Vagina (tissue), 2 donors: ENCODE measurements at regions not wholly inside any gene's neighbourhood (a gene's known extent, or its start where the extent isn't known, plus 50 kb on each side); places are given as distances from the start of the nearest gene placed in this dataset.

Experiments
- DNase-seq, 2 donors: peaks; one replicate each; pipeline ENCODE4 v3.0.0-alpha.2; 2017; ENCODE audit errors: extremely low spot score in 2 of 2
- H3K27ac ChIP-seq: fragments of 200-600 bp; sonication (generic); one replicate; pipeline ENCODE4 v1.5.1; 2019
- H3K27me3 ChIP-seq: fragments of 200-600 bp; sonication (generic); one replicate; pipeline ENCODE4 v1.5.1; 2019
- H3K36me3 ChIP-seq, 2 donors: fragments of 200-600 bp; sonication (generic); one replicate each; pipeline ENCODE4 v1.5.1; 2017 to 2019
- H3K4me1 ChIP-seq: fragments of 200-600 bp; sonication (generic); one replicate; pipeline ENCODE4 v1.5.1; 2019
- H3K4me3 ChIP-seq, 2 donors: fragments of 200-600 bp; sonication (generic); 1 replicate in 1 of 2; 2 replicates in 1 of 2; pipeline ENCODE4 v1.5.1; 2016 to 2019
- H3K9me3 ChIP-seq: fragments of 200-600 bp; sonication (generic); one replicate; pipeline ENCODE4 v1.5.1; 2019
- POLR2A ChIP-seq, 2 donors: fragments of 450-650 bp; IDR thresholded peaks; one replicate each; pipeline ENCODE4 v1.6.1; 2017; ENCODE audit warnings: antibody characterized with exemption in 2 of 2, mild to moderate bottlenecking in 2 of 2, moderate library complexity in 2 of 2
- POLR2AphosphoS5 ChIP-seq, 2 donors: sonication (generic); formaldehyde crosslinking; IDR thresholded peaks; one replicate each; pipeline ENCODE4 v1.9.0; 2017; ENCODE audit warnings: antibody characterized with exemption in 2 of 2, mild to moderate bottlenecking in 2 of 2, low read depth in 1 of 2; ENCODE audit not compliant: insufficient read depth in 1 of 2
- intact Hi-C: fragments of 100-400 bp; cut with DNase I; formaldehyde crosslinking; loops from one replicate; pipeline ENCODE4 v1.15.1; 2023
- TF ChIP-seq, protein P1 (sequence below), 3 experiments: fragments of 450-650 bp in 2 of 3; fragments of 200-600 bp in 1 of 3; sonication (generic) in 1 of 3; IDR thresholded peaks; one replicate each; pipeline ENCODE4 v1.5.1; 2017 to 2019; ENCODE audit warnings: antibody characterized with exemption in 3 of 3, mild to moderate bottlenecking in 2 of 3, moderate library complexity in 2 of 3

DNA sequence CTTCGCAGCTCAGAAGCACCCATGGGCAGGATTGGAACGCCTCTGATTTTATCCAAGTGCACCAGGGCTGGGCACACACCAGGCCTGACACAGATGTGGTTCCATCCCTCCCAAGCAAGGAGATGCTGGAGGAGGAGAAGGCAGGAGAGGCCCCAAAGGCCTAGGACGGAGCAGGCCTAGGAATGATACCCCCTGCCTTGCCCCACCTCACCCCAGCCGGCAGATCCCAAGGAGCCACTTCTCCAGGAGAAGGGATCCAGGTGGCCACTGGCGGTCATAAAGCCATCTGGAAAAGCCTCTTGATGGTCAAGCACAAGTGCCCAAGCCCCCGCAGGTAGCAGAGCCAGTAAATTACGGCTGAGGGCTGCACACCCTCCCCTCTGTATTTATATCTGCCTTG is 211.8 kb downstream of the TBC1D2B start:
- Histone ChIP-seq H3K4me3 (no peak overlapping the region), H3K9me3 (no peaks in the 10 kb centered on the region), H3K36me3 (no peaks in the 10 kb centered on the region), H3K4me1 (no peaks in the 10 kb centered on the region), H3K27me3 (no peaks in the 10 kb centered on the region), H3K27ac (no peak overlapping the region)
- TF ChIP-seq POLR2A (IDR thresholded peaks at IDR 0.05) (no peak), POLR2AphosphoS5 (IDR thresholded peaks at IDR 0.05; ENCODE audit: insufficient read depth in 1 of 2, low read depth in 1 of 2) (no peak)
- TF ChIP-seq, protein P1, sequence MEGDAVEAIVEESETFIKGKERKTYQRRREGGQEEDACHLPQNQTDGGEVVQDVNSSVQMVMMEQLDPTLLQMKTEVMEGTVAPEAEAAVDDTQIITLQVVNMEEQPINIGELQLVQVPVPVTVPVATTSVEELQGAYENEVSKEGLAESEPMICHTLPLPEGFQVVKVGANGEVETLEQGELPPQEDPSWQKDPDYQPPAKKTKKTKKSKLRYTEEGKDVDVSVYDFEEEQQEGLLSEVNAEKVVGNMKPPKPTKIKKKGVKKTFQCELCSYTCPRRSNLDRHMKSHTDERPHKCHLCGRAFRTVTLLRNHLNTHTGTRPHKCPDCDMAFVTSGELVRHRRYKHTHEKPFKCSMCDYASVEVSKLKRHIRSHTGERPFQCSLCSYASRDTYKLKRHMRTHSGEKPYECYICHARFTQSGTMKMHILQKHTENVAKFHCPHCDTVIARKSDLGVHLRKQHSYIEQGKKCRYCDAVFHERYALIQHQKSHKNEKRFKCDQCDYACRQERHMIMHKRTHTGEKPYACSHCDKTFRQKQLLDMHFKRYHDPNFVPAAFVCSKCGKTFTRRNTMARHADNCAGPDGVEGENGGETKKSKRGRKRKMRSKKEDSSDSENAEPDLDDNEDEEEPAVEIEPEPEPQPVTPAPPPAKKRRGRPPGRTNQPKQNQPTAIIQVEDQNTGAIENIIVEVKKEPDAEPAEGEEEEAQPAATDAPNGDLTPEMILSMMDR (IDR thresholded peaks at IDR 0.05) = no peak
- DNase-seq = no peak
- intact Hi-C loops = no loop called here

DNA sequence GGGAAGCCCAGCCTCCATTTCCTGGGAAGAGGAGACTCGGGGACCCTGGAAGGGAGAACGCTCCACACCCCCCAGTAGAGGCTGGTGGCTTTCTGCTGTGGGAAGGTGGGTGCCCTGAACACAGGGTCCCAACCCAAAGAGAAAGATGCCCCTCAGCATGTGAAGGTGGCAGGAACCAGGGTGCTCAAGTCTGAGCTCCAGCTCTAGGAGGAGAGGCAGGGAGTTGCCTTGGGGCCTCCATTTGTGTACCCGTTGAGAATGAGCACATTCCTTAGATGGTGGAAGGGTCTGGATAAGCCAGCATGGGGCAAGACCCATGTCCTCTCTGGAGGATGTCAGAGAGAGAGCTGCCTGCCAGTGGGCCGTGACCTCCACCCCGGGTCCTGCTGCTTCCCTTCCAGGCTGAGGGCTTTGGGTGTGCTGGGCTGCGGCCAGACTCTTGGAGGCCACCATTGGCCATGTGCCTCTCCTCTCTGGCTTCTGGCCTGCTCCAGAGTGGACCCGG is 212.4 kb downstream of the TBC1D2B start:
- no peak overlapping the region for H3K27ac ChIP-seq
- no peaks in the 10 kb centered on the region for H3K27me3 ChIP-seq
- no peaks in the 10 kb centered on the region for H3K9me3 ChIP-seq
- no peaks in the 10 kb centered on the region for H3K4me1 ChIP-seq
- intact Hi-C loops = no loop called here
- H3K4me3 ChIP-seq = no peak overlapping the region
- no peaks in the 10 kb centered on the region for H3K36me3 ChIP-seq
- TF ChIP-seq, protein P1 (IDR thresholded peaks at IDR 0.05) = no peak
- TF ChIP-seq POLR2A (IDR thresholded peaks at IDR 0.05) (no peak), POLR2AphosphoS5 (IDR thresholded peaks at IDR 0.05; ENCODE audit: insufficient read depth in 1 of 2, low read depth in 1 of 2) (no peak)
- no peak for DNase-seq

DNA sequence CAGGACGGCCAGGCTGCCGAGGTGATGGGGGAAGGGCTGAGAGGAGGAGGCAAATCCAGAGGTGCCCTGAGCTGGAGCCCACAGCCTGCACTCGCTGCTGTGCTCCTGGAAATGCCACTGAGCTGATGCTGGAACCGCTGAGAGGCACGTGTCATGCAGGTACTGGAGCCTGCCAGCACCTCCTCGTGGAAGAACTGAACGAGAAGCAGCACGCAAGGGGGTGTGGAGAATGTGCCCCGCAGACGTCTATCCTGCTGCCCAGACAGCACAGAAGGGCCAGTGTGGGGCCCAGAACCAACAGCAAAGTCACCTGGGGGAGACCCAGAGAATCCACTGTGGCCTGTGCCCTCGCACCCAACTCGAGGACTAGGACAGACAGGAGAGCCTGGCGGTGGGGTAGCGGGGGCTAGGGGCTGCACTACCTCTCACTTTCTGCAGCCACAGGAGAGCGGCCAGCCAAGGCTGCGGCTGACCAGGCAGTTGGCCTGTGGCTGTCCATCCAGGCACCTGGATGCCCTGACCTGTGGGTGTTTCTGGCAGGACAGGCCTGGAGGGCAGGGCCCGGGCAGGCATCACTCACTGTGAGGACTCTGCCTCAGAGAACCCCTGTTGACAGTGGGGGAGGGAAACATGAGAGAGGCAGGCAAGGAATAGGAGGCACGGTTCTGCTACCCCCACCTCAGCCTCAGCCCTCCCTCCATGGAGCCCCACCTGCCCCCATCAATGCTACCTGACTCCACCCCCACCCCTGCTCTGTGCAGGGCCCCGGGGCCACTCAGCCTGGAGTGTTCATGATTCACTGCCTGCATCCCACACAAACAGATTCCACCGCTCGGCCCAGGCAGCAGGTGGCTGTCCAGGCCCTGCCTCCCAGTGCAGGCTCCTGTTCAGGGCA is 213.1 kb downstream of the TBC1D2B start:
- no peak for TF ChIP-seq POLR2AphosphoS5 (IDR thresholded peaks at IDR 0.05; ENCODE audit: insufficient read depth in 1 of 2, low read depth in 1 of 2)
- no peak for TF ChIP-seq POLR2A (IDR thresholded peaks at IDR 0.05)
- TF ChIP-seq, protein P1 (IDR thresholded peaks at IDR 0.05) = no peak
- intact Hi-C loops = no loop called here

DNA sequence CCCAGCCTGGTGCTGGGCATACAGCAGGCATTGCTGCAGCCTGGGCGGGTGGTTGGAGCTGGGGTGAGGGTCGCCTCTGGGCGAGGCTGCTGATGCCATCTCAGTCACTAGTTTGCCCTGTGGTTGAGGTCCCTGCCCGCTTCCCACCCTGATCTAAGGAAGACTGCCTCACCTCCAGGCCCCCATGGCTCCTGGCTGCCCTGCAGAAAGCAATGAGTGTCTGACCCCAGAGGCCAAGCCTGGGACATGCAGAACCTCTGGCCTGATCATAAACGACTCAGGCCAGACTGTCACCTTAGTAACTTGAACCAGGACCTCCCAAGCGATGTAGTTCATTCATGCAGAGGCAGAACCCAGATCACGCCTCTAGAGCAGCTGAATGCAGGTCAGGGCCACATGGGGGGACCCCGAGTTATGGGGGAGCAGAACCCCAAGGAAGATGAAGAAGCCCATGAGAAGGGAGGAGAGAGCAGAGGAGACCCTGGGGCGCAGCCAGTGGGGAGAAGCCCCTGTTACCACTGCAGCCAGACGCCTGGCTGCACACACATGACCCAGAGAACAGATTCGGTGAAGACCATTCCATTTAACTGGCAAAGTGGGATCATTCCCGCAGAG is 213.9 kb downstream of the TBC1D2B start:
- Histone ChIP-seq H3K36me3 (no peaks in the 10 kb centered on the region), H3K27ac (no peak overlapping the region), H3K4me1 (no peaks in the 10 kb centered on the region), H3K9me3 (no peaks in the 10 kb centered on the region), H3K27me3 (no peaks in the 10 kb centered on the region), H3K4me3 (no peak overlapping the region)
- no peak for DNase-seq
- intact Hi-C loops = no loop called here
- TF ChIP-seq POLR2AphosphoS5 (IDR thresholded peaks at IDR 0.05; ENCODE audit: insufficient read depth in 1 of 2, low read depth in 1 of 2) = no peak
- TF ChIP-seq POLR2A (IDR thresholded peaks at IDR 0.05) = no peak
- TF ChIP-seq, protein P1 (IDR thresholded peaks at IDR 0.05) = no peak

More for the DNA sequence above, 213.1 kb downstream of the TBC1D2B start:
- Histone ChIP-seq H3K36me3 (no peaks in the 10 kb centered on the region), H3K27ac (no peak overlapping the region), H3K27me3 (no peaks in the 10 kb centered on the region), H3K4me1 (no peaks in the 10 kb centered on the region), H3K4me3 (no peak overlapping the region), H3K9me3 (no peaks in the 10 kb centered on the region)
- no peak for DNase-seq
